ENCODE measurements at regions not wholly inside any gene's neighbourhood (a gene's known extent, or its start where the extent isn't known, plus 50 kb on each side); places are given as distances from the start of the nearest gene placed in this dataset.

DNA sequence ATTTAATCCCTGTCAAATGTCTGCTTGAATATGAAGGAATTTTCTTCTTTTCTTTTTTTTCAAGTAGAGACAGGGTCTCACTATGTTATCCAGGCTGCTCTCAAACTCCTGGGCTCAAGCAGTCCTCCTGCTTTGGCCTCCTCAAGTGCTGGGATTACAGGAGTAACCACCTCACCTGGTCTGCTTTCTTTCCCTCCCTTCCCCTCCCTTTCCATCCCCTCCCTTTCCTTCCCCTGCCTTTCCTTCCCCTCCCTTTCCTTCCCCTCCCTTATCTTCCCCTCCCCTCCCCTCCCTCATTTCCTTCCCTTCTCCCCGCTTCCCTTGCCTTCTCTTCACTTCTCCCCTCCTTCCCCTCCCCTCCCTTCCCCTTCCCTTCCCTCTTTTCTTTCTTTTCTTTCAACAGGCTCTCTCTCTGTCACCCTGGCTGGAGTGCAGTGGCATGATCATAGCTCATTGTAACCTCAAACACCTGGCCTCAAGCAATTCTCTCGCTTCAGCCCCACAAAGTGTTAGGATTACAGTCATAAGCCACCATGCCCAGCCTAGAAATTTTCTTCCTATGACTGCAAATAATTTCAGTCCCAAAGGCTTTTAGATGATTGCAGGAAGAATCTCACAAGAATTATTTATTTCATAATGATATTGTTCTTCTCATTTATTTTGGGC is 168.9 kb downstream of the AASDH start:
- H3K4me3 ChIP-seq (ENCODE audit: low read length in 2 of 2): no peak overlapping the region
- no peak overlapping the region for H3K27ac ChIP-seq (ENCODE audit: low read depth, low read length)
- no peaks in the 10 kb centered on the region for H3K27me3 ChIP-seq (ENCODE audit: insufficient read depth, low read length)
- no peak for DNase-seq
- Mint-ChIP-seq H3K27ac (no peak overlapping the region), H3K4me1 (peaks cover 0 to 1% (median 0%) of the 10 kb centered on the region in 4 donors), H3K4me3 (no peak overlapping the region), H3K27me3 (peaks cover 16% of the 10 kb centered on the region in 2 donors), H3K36me3 (no peaks in the 10 kb centered on the region), H3K9me3 (peaks cover 0 to 2% (median 0%) of the 10 kb centered on the region in 8 donors)
- intact Hi-C loops (cut with micrococcal nuclease): no loop called here
- no peaks in the 10 kb centered on the region for H3K4me1 ChIP-seq (ENCODE audit: insufficient read depth, low read length)
- no peaks in the 10 kb centered on the region for H3K36me3 ChIP-seq (ENCODE audit: insufficient read depth, low read length)
- ChIA-PET CTCF (ENCODE audit: partially characterized antibody) (no interaction called here), POLR2A (ENCODE audit: partially characterized antibody) (no interaction called here)
- H3K9me3 ChIP-seq (ENCODE audit: control insufficient read depth in 1 of 2, low read length in 2 of 2): no peaks in the 10 kb centered on the region

DNA sequence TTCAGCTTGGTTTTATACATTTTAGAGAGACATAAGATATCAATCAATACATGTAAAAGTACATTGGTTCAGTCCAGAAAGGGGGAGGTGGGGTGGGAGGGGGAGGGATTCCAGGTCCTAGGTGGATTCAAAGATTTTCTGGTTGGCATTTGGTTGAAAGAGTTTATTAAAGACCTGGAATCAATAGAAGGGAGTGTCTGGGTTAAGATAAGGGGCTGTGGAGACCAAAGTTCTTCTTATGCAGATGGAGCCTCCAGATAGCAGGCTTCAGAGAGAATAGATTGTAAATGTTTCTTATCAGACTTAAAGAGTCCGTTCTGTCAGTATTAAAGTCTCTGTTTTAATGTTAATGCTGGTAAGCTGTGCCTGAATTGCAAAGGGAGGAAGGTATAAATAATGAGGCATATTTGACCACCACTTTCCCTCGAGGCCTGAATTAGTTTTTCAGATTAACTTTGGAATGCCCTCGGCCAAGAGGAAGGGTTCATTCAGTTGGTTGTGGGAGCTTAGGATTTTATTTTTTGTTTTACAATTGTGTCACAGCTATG is 169.9 kb downstream of the AASDH start:
- H3K4me3 ChIP-seq (ENCODE audit: low read length in 2 of 2): no peak overlapping the region
- no peak for DNase-seq
- no peaks in the 10 kb centered on the region for H3K4me1 ChIP-seq (ENCODE audit: insufficient read depth, low read length)
- intact Hi-C loops (cut with micrococcal nuclease): no loop called here
- Mint-ChIP-seq H3K27me3 (peaks cover 16% of the 10 kb centered on the region in 2 donors), H3K4me3 (no peak overlapping the region), H3K9me3 (peaks cover 0 to 2% (median 0%) of the 10 kb centered on the region in 8 donors), H3K4me1 (peaks cover 0 to 1% (median 0%) of the 10 kb centered on the region in 4 donors), H3K36me3 (no peaks in the 10 kb centered on the region), H3K27ac (no peak overlapping the region)
- H3K27ac ChIP-seq (ENCODE audit: low read depth, low read length): no peak overlapping the region
- H3K9me3 ChIP-seq (ENCODE audit: control insufficient read depth in 1 of 2, low read length in 2 of 2): no peaks in the 10 kb centered on the region
- POLR2A ChIA-PET (ENCODE audit: partially characterized antibody): no interaction called here
- H3K27me3 ChIP-seq (ENCODE audit: insufficient read depth, low read length): no peaks in the 10 kb centered on the region
- CTCF ChIA-PET (ENCODE audit: partially characterized antibody): no interaction called here
- H3K36me3 ChIP-seq (ENCODE audit: insufficient read depth, low read length): no peaks in the 10 kb centered on the region

DNA sequence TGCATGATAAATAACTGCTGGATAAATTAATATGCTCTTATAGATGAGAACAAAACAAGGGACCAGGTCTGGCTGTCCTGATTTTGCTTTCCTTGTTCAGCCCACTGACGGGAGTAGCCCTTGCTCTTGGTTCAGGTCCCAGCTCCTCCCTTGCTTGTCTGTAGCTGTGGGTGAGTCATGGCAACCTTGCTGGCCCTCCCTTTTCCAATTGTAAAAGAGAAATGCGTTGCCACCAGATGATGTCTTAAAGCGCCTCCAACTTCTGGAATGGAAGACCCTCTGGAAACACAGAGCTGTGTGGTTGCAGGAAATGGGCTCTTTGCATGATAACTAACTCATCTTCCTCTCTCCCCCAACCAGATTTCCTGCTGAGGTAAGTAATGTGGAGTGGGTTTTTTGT is 171.4 kb downstream of the AASDH start:
- ChIA-PET POLR2A (ENCODE audit: partially characterized antibody) (no interaction called here), CTCF (ENCODE audit: partially characterized antibody) (no interaction called here)
- no peak overlapping the region for H3K27ac Mint-ChIP-seq
- intact Hi-C loops (cut with micrococcal nuclease): no loop called here
- H3K27me3 Mint-ChIP-seq: peaks cover 12 to 14% of the 10 kb centered on the region in 2 donors
- Histone ChIP-seq H3K27me3 (ENCODE audit: insufficient read depth, low read length) (no peaks in the 10 kb centered on the region), H3K4me3 (ENCODE audit: low read length in 2 of 2) (no peak overlapping the region), H3K36me3 (ENCODE audit: insufficient read depth, low read length) (no peaks in the 10 kb centered on the region), H3K4me1 (ENCODE audit: insufficient read depth, low read length) (no peaks in the 10 kb centered on the region), H3K9me3 (ENCODE audit: control insufficient read depth in 1 of 2, low read length in 2 of 2) (no peaks in the 10 kb centered on the region), H3K27ac (ENCODE audit: low read depth, low read length) (no peak overlapping the region)
- peaks cover 0 to 11% (median 3%) of the 10 kb centered on the region in 8 donors for H3K9me3 Mint-ChIP-seq
- DNase-seq: no peak
- H3K4me3 Mint-ChIP-seq: no peak overlapping the region
- peaks cover 0 to 4% of the 10 kb centered on the region in 2 donors for H3K36me3 Mint-ChIP-seq
- peaks cover 0 to 1% (median 0%) of the 10 kb centered on the region in 4 donors for H3K4me1 Mint-ChIP-seq

DNA sequence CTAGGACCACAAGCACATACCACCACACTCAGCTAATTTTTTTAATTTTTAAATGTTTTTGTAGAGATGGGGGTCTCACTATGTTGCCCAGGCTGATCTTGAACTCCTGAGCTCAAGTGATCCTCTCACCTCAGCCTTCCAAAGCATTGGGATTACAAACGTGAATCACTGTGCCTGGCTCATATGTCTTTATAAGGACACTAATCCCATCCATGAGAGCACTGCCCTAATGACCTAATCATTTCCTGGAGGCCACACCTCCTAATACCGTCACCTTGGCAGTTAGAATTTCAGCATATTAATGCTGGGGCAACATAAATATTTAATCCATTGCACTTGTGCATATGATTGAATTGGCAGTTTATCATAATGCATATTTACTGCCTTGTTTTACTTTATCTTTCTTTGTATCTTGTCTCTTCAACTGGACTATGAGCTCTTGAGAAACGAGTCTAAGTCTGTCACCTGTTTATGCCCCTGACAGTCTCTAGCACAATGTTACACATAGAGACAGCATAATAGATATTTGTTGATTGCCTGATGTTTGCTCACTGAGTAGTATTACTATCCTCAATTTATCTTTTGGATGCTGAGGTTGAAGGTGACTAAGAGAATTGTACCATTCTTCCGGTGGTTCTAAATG is 172.0 kb downstream of the AASDH start:
- H3K36me3 ChIP-seq (ENCODE audit: insufficient read depth, low read length): no peaks in the 10 kb centered on the region
- CTCF ChIA-PET (ENCODE audit: partially characterized antibody): no interaction called here
- Mint-ChIP-seq H3K36me3 (peaks cover 0 to 4% of the 10 kb centered on the region in 2 donors), H3K4me1 (peaks cover 0 to 1% (median 0%) of the 10 kb centered on the region in 4 donors), H3K4me3 (no peak overlapping the region), H3K9me3 (peaks cover 0 to 11% (median 3%) of the 10 kb centered on the region in 8 donors), H3K27me3 (peaks cover 9 to 10% of the 10 kb centered on the region in 2 donors), H3K27ac (no peak overlapping the region)
- no peaks in the 10 kb centered on the region for H3K9me3 ChIP-seq (ENCODE audit: control insufficient read depth in 1 of 2, low read length in 2 of 2)
- intact Hi-C loops (cut with micrococcal nuclease): no loop called here
- no peak overlapping the region for H3K27ac ChIP-seq (ENCODE audit: low read depth, low read length)
- DNase-seq: no peak
- POLR2A ChIA-PET (ENCODE audit: partially characterized antibody): no interaction called here
- H3K4me1 ChIP-seq (ENCODE audit: insufficient read depth, low read length): no peaks in the 10 kb centered on the region
- no peak overlapping the region for H3K4me3 ChIP-seq (ENCODE audit: low read length in 2 of 2)
- H3K27me3 ChIP-seq (ENCODE audit: insufficient read depth, low read length): no peaks in the 10 kb centered on the region

DNA sequence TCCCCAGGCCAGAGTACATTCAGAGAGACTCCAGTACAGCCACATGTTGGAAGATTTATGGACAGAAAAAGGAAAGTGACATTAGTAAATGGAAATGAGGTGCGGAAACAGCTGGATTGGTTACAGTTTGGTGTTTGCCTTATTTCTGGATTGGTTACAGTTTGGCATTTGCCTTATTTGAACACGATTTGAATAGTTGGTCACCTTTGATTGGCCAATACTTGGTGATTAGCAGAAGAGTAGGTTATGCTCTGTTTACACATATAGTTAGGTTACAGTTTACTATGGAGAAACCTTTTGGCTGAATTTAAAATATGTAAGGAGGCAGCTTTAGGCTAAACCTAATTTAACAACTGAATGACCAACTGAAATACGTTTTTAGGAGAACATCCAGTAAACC is 173.7 kb downstream of the AASDH start:
- H3K4me3 Mint-ChIP-seq: no peak overlapping the region
- H3K27ac Mint-ChIP-seq: peak overlapping the region in 1 of 7 donors; percentile 30
- DNase-seq: no peak
- no peaks in the 10 kb centered on the region for H3K36me3 ChIP-seq (ENCODE audit: insufficient read depth, low read length)
- H3K4me3 ChIP-seq (ENCODE audit: low read length in 2 of 2): no peak overlapping the region
- peaks cover 0 to 11% (median 2%) of the 10 kb centered on the region in 8 donors for H3K9me3 Mint-ChIP-seq
- ChIA-PET CTCF (ENCODE audit: partially characterized antibody) (no interaction called here), POLR2A (ENCODE audit: partially characterized antibody) (no interaction called here)
- no peaks in the 10 kb centered on the region for H3K4me1 ChIP-seq (ENCODE audit: insufficient read depth, low read length)
- peaks cover 0 to 1% (median 0%) of the 10 kb centered on the region in 4 donors for H3K4me1 Mint-ChIP-seq
- H3K27me3 ChIP-seq (ENCODE audit: insufficient read depth, low read length): no peaks in the 10 kb centered on the region
- intact Hi-C loops (cut with micrococcal nuclease): no loop called here
- H3K27me3 Mint-ChIP-seq: peaks cover 6 to 9% of the 10 kb centered on the region in 2 donors
- peaks cover 0 to 4% of the 10 kb centered on the region in 2 donors for H3K36me3 Mint-ChIP-seq
- H3K27ac ChIP-seq (ENCODE audit: low read depth, low read length): no peak overlapping the region
- H3K9me3 ChIP-seq (ENCODE audit: control insufficient read depth in 1 of 2, low read length in 2 of 2): no peaks in the 10 kb centered on the region

DNA sequence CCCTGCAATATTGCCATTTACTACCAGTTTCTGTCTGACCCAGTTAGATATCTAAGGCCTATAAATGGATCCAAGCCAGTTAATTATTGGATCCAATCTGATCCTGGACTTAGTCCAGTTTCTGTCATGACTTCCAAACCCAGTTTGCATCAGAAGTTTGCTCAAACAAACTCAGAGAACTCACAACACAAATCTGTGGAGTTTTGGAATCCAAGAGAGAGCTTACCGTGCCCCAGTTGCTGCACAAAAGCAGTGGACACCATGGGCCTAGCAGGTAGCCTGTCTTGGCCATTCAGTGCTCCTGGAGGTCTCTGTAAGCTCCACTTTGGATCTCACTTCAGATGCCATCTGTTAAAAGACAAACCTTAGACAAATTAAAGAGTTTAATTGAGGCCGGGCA is 174.5 kb downstream of the AASDH start:
- no peaks in the 10 kb centered on the region for H3K27me3 ChIP-seq (ENCODE audit: insufficient read depth, low read length)
- no peak overlapping the region for H3K4me3 Mint-ChIP-seq
- H3K36me3 Mint-ChIP-seq: peaks cover 0 to 4% of the 10 kb centered on the region in 2 donors
- H3K36me3 ChIP-seq (ENCODE audit: insufficient read depth, low read length): no peaks in the 10 kb centered on the region
- no peaks in the 10 kb centered on the region for H3K9me3 ChIP-seq (ENCODE audit: control insufficient read depth in 1 of 2, low read length in 2 of 2)
- no peak overlapping the region for H3K4me3 ChIP-seq (ENCODE audit: low read length in 2 of 2)
- no peak overlapping the region for H3K27ac ChIP-seq (ENCODE audit: low read depth, low read length)
- DNase-seq: no peak
- H3K4me1 ChIP-seq (ENCODE audit: insufficient read depth, low read length): no peaks in the 10 kb centered on the region
- ChIA-PET POLR2A (ENCODE audit: partially characterized antibody) (no interaction called here), CTCF (ENCODE audit: partially characterized antibody) (no interaction called here)
- intact Hi-C loops (cut with micrococcal nuclease): no loop called here
- H3K9me3 Mint-ChIP-seq: peaks cover 0 to 11% (median 2%) of the 10 kb centered on the region in 8 donors
- peaks cover 6 to 7% of the 10 kb centered on the region in 2 donors for H3K27me3 Mint-ChIP-seq
- H3K4me1 Mint-ChIP-seq: no peaks in the 10 kb centered on the region
- H3K27ac Mint-ChIP-seq: no peak overlapping the region

DNA sequence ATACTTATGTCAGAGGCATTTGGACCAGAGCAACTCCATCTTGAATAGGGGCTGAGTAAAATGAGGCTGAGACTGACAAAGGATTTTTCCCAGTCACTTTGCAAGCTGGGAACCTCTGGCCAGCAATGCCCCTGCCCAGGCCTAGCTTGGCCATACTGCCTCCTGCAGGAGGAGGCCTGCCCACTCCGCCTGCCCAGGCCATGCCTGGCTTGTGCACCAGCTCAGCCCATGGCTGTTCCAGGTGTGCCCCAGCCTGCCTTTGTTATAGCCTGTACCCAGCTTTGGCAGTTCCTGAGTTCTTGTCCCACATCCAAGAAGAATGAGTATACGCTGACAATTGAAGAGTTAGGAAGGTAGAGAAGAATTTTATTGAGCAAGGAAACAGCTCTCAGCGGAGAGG is 176.1 kb downstream of the AASDH start:
- Histone ChIP-seq H3K27ac (ENCODE audit: low read depth, low read length) (no peak overlapping the region), H3K36me3 (ENCODE audit: insufficient read depth, low read length) (no peaks in the 10 kb centered on the region), H3K4me1 (ENCODE audit: insufficient read depth, low read length) (no peaks in the 10 kb centered on the region), H3K9me3 (ENCODE audit: control insufficient read depth in 1 of 2, low read length in 2 of 2) (no peaks in the 10 kb centered on the region), H3K27me3 (ENCODE audit: insufficient read depth, low read length) (no peaks in the 10 kb centered on the region), H3K4me3 (ENCODE audit: low read length in 2 of 2) (no peak overlapping the region)
- CTCF ChIA-PET (ENCODE audit: partially characterized antibody): no interaction called here
- H3K27ac Mint-ChIP-seq: no peak overlapping the region
- no peak for DNase-seq
- H3K4me3 Mint-ChIP-seq: no peak overlapping the region
- peaks cover 0 to 2% of the 10 kb centered on the region in 2 donors for H3K27me3 Mint-ChIP-seq
- no peaks in the 10 kb centered on the region for H3K4me1 Mint-ChIP-seq
- POLR2A ChIA-PET (ENCODE audit: partially characterized antibody): no interaction called here
- peaks cover 0 to 4% of the 10 kb centered on the region in 2 donors for H3K36me3 Mint-ChIP-seq
- peaks cover 0 to 11% (median 2%) of the 10 kb centered on the region in 8 donors for H3K9me3 Mint-ChIP-seq
- intact Hi-C loops (cut with micrococcal nuclease): no loop called here
